ENCODE measurements at regions not wholly inside any gene's neighbourhood (a gene's known extent, or its start where the extent isn't known, plus 50 kb on each side); places are given as distances from the start of the nearest gene placed in this dataset.

DNA sequence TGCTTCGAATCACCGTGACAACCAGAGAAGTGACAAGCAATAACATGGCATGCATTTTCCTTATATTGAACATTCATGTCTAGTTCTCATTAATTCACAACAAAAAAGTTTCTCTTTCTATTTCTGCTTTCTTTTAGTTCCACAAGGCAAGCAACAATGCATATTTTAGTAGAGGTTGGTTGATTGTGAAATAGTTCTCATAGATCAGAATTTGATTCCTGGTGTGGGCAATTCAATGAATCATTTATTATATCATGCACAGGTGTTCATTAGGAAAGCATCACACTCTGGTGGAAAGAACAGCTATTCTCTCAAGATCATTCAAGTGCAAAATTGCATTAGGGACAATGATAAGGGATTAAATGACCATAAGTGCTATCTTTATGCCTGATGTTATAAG lies 980.9 kb downstream of the BRINP3 start:
- no peak for DNase-seq

DNA sequence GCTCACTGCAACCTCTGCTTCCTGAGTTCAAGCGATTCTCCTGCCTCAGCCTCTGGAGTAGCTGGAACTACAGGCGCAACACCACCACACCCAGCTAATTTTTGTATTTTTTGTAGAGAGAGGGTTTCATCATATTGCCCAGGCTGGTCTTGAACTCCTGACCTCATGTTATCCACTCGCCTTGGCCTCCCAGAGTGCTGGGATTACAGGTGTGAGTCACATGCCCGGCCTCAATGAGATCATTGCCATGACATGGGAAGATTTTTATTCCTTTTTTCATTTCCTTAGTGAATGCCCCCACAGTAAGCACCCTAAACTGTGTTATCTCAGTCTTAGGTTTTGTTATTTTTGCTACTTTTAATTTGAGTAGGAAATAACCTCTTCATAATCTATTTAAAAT lies 977.9 kb downstream of the BRINP3 start:
- no peak for DNase-seq

DNA sequence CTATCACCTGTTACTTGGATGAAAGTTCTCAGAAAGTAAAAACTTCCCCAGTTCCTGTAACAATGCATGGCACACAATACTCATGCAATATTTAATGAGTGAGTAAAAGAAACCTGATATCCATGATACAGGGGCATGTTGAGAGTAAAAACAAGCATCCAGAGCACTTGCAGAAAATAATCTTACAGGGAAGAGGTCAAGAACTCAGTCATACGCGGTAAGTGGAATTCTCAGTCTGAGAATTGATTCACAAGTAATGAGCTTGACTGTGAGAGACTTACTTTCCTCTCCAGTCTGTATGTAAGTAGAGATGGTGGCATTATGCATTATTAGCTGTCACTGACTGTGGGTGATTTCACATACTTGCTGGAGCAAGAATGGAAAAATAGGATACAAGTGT lies 976.9 kb downstream of the BRINP3 start:
- no peak for DNase-seq

DNA sequence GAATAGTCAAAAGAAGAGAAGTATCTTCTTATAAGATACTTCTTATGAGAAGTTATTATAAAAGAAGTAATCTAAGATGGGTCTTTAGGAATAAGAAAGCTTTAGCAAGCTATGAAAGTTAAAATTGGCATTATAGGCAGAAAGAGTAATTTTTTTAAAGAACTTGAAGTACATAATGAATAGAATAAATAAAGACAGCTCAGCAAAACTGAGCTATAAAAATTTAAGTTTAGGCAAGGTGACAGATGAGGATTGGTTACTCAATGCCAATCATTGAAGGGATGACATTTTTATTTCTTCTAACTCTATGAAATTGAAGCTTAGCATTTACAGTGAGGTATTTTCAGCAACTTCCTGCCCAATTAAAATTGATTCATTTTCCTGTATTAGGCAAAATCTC lies 966.8 kb downstream of the BRINP3 start:
- DNase-seq: no peak

DNA sequence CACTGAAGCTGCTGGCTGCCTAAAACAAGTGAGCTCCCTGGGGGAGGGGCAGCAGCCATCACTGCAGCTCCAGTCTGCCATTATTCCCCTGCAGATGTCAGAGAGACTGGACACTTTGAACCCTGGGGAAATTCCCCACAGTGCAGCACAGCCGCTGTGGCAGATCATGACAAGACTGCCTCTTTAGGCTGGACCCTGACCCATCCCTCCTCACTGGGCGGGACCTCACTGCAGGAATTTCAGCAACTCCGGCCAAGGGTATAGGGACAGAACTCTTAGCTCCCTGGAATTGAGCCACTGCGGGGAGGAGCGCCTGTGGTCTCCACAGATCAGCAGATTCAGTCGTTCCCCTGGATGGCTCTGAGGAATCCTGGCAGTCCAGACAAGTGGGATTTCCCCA lies 964.6 kb downstream of the BRINP3 start:
- DNase-seq: no peak

DNA sequence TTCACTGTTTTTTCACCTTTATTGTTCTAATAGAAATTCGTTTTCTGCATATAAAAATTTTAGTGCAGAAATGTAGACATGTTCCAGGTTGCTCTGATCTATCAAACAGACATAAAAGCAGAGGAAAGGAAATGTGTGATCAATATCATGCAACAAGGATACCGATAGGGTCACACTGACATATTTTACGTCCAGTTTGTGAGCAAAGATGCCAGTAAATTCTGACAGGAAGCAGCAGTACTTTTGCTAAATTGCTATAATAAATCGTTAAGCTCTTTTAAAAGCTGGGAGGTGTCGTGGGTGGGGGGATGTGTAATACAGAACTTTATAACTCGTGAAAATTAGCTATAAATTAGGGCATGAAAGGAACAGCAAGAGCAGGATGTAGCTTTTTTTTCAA lies 955.2 kb downstream of the BRINP3 start:
- no peak for DNase-seq

DNA sequence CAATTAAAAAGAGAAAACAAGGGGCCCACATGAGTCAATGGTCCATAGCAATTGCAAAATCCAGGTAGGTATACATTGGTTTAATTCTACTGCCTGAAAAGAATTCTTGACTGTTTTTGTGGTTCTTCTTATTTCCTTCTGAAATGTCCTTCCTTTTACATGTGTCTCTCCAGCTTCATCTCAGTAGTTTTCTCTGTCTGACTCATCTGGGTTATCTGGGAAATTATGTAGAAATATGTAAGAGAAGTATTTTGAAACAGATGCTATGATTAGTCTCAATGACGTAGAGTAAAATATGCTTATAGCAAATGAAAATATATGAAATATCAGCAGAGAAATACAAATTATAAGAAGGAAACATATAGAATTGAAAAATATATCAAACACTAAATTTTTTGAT lies 953.2 kb downstream of the BRINP3 start:
- DNase-seq: no peak

DNA sequence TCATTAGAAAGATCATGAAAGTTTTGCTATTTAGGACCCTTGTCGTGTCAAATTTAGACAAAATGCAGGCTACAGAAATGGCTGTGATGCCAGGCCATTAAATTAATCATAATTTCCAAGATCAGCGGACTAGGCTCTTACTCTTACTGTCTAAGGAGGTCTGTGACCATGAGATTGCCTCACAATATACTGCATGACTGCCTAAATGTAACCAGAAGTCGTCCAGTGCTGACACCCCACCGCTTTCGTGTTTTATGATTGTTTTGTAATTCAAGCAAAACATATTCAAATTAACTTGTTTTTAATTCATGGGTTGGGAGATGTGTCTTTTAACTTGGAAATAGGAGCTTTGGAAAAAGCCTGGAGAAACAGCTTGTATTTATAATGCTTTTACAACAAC lies 947.5 kb downstream of the BRINP3 start:
- DNase-seq: no peak

DNA sequence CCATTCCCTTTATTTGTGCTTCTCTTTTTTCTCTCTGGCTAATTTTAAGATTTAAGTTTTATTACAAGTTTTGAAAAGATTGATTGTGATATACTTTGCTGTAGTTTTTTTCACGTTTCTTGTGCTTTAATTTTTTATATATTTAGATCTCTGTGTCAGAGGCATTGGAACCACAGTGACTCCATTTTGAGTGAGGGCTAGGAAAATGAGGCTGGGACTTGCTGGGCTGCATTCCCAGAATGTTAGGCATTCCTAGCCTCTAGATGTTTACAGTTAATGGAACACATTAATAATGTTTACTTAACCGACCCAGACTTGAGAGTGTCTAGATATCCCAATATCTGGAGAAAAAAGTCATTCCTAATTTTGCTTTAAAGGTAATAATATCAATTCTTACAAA lies 939.4 kb downstream of the BRINP3 start:
- DNase-seq: no peak

DNA sequence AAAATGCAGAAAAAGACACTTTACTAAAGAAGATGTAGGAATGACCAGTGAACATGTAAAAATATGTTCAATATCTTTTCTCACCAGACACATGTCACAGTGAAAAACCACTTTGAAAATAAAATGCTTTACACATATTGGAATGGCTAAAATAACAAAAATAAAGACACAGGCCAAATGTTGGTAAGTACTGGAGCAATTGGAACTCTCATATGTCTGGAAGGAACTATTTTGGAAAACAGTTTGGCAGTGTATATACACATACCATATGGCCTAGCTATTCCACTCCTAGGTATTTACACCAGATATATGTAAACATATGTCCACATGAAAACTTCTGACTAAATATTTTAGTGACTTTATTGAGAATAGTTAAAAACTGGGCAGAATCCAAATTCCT lies 927.2 kb downstream of the BRINP3 start:
- DNase-seq: no peak

DNA sequence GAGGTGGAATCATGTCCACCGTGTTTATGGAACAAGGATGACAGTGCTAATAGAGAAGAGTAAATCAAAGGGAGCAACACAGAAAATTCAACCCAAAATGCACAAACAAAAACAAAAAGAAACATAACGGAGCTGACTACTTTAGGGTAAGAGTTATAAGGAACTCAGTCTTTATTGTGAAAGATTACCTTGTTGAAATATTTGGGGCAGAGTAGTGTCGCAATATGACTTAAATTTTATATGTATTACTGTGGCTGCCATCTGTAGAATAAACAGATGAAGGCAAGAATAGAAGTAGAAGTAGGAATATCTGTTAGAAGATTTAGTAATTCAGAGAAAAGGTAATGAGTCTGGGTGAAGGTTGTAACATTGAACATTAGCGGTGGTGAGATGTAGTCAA lies 913.9 kb downstream of the BRINP3 start:
- DNase-seq: no peak

DNA sequence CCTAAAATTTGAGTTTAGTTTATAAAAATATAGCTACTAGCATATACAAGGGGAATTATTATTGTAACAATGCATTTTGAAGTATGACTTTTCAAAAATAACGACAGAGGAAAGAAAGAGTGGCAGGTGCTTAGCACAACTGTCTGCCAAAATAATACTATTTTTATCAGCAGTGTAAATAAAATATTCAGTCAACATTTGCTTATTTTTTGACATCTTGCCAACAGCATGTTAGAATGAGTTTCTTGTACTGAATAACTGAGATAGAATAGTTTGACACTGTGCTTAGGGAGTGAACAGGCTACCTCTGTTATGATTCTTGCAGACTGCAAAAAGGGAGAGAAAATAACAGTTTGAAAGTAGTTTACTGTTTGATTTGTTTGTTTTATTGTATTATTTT lies 909.8 kb downstream of the BRINP3 start:
- no peak for DNase-seq

DNA sequence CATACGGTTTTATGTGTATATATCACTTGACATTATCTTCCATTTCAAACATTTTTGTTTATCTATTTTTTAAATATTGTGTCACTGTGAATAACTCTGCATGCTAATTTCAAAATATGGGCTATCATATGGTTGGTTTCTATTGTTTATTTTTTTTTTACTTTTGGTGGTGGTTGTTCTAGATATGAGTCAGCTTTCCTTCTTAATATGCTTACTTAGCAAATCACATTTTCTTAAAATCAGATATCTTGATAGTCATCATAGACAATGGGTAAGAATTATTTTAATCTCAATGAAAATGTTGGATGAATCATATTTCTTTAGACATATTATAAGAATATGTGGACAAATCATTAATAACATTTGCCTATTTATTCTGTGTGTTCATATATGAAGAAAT lies 881.5 kb downstream of the BRINP3 start:
- DNase-seq: no peak

DNA sequence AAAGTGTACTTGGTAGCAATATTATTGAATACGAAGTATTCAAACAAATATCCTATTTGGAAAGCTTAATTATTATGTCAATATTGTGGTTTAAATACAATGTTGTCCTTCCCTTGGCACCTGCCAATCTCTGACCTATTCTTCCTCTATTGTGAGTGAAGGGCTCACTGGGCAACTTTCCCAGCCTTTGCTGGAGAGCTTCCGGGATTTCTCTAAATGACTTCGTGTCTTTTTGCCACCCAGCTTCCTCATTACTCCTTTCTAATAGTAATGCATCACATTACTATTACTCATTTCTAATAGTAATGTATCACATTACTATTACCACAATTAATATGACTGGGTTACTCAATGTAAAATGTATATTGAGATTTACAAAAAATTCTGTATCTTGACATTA lies 880.6 kb downstream of the BRINP3 start:
- no peak for DNase-seq

DNA sequence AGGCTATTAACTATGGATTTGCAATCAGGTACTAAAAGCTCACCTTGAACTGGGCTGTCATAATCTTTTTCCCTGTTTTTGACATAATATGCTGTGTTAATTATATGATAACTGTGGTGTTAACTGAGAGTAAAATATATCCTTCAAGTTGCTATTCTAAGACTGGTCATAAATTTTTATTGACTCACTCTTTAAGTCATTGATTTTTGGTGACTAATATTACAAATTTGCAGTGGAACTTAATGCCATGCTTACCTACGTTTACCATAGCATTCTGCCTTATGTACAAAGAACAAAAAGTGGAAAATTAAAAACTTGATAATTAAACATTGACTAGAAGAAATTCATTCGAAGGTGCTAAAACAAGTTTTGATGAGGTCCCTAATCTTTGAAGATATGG lies 872.4 kb downstream of the BRINP3 start:
- no peak for DNase-seq

DNA sequence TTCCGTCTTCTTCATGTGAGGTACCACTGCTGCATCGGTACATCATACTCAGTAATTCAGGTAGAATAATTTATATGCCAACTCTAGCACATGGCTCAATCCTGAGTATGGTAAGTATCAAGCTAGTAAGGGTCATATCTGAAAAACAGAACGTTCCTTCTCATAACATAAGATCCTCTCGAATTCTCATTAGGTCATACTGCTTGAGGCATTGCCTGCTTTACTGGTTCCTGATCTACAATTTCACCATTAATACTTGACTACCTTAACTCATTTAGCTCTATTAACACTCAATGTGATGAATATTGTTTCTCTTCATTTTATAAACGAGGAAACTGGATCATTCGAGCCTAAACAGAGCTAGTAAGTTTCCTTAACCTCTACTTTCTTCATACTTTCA lies 871.6 kb downstream of the BRINP3 start:
- DNase-seq: no peak

DNA sequence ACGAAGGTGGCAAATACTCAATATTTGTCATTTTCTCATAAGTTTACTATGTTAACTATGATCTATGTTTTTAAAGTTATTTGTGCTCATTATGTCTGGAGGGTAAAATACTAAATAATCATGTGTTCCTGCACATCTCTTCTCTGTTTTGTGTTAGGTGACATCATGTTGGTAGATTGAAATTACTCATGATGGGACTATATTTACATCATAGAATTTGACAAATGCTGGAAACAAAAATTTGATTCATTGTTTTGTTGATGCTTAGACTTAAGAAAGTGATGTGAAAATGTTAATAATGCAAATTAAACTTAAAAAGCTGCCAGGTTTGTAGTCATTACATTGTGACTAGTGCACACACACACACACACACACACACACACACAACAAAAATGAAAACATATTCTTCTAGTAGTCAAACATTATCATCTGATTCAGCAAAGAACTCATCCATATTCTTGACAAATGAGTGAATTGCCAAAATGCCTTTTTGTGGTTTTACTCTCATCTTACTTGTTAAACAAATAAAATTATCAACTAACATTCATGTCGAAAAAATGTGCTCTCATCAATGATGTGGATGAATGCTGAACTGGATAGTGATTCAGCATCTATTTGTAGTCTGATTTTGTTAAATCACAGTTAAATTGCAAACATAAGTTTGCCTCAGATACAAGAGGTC lies 870.7 kb downstream of the BRINP3 start:
- DNase-seq: no peak

DNA sequence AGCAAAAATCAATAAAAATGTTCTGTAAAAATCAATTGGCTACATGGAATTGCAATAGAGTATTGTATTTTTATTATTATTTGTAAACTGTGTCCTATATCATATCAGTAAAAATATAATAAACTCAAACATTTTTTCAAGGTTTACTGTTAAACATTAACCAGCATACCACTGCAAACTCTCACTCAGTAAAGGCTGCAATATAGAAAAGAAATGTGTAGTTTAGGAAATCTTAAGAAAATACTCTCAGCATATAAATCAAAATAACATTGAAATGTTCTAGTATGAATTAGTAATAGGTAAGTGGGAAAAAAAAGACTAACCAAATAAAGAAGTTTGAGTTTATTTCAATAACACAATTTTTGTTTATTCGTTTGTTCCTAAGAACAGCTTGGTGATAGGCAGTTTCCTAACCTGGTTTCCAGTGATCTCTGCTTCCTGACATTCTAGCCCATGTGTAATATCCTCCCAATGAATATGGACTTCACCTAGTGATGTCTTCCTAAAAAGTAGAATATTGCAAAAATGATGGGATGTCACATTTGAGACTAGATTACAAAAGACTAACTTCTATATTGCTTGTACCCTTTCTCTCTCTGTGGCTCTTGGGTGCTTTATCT lies 870.1 kb downstream of the BRINP3 start:
- DNase-seq: no peak

DNA sequence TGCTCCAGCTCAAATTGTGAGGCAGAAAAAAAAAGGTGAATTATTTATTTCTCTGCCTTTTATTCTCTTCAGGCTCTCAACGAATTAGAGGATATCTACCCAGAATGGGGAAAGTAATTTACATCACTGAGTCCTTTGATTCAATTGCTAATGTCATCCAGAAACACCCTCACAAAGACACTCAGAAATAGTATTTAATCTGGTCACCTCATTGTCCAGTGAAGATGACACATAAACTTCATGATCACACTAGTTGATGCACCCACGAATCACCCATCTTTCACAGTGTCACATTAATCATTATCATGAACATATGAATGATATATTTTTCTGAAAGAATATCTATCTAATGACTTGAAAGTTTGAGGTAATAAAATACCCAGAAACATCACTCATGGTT lies 868.5 kb downstream of the BRINP3 start:
- DNase-seq: no peak

DNA sequence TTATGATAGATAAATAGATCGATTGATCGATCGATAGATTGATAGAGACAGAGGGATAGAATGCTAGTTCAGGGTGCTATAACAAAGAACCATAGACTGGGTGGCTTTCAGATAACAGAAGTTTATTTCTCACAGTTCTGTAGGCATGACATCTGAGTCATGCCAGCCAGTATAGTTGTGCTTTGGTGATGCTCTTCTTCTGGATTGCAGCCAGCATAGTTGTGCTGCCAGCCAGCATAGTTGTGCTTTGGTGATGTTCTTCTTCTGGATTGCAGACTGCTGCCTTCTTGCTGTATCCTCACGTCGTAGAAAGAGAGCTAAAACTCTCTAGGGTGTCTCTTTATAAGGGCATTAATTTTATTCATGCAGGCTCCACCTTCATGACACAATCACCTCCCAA lies 860.8 kb downstream of the BRINP3 start:
- no peak for DNase-seq

DNA sequence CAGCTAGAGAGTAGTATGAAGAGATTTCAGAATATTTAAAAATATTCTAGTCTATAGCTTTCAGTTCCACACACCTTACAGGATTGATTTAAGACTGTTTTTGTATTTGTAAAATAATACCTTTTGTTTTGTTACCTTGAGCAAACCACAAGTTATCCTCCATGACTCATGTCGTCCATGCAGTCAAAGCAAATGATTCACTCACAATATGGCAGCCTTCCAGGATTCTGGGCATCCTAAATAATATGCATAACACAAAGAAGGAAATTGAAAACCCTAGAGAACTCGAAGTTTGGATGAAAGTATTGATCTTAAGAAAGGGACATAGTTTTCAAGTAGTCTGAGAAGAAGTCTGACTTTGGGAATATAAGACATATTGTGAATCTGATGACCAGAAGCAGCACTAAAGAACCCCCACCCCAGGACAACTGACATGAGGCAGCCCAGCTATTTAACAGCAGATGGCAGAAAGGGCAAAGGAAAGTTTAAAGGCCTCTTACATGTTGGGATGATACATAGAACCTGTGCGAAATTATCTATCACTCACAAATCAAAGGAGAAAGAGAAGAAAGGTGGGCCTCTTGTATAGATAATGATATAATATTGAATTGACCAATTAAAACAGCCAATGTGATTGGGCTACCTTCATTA lies 857.9 kb downstream of the BRINP3 start:
- no peak for DNase-seq

DNA sequence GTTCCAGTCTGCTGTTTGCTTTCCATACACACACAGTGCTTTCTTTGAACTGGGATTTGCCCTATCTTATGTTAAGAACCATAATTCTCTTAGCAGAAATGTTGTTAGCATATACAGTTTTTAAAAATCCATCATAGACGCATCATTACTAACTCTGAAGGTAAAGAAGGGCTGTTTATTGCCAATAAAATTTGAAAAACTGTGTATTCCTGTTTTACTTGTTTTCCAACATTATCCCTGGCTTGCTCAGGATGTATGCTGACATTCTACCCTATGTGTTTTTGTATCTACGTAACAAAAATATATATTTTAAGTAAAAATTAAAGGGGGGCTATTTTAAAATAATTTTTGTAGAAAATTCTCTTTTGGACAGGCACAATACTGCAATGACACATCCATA lies 857.2 kb downstream of the BRINP3 start:
- DNase-seq: no peak

DNA sequence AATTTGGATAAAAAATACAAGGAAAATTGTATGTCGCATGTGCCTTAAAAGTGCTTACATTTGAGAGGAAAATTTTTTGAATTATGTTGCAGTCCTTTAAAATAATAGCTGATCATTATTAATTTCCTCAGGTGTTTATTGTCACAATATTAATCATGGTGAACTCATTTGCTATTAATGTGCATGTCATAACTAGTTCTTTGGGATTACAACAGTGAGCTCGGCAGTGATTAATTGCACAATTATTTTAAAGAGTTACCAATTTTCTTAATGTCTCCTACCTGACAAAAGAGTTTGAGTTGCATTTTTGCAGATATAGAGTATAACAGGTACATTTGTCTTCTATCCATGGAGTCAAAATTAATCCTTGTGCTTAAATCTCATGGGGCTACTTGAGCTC lies 854.3 kb downstream of the BRINP3 start:
- DNase-seq: no peak

DNA sequence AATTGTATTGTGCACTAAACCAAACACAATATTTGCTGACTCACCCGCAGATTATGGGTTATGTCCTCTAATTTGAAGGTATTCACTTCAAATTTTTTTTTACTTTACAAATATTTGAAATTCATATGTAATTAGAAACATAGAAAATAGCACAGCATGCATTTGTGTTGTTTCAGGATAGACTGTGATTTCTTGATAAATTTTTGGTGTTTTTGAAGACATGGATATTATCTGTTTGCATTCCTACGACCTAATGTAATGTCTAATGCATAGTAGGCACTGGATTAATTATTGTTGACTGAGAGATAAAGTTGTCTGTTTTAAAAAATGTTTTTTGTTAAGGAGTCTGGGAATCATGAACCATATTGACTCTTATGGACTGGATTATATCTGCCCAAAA lies 850.2 kb downstream of the BRINP3 start:
- no peak for DNase-seq

DNA sequence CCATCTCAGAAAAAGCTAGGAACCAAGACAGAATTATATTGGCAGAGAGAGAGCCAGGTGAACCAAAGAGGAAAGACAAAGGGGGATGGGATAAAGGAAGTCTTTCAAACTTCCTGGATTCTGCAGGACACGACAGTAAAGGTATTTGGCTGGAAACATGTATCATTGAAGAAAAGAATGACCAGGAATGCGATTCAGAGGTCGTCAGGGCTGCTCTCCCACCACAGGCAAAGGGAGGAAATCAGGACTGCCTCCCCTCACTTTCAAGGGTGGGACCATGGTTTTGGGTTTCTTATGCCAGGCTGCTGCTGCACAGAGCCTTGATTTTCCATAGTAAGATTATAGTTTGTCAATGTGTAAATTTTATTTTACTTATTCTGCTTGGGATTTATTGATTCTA lies 848.8 kb downstream of the BRINP3 start:
- no peak for DNase-seq

Measured in NCI-H187 treated with DMSO at 0.1 percent for 48 hours (cell line).